GM18909 (cell line): ENCODE measurements at regions not wholly inside any gene's neighbourhood (a gene's known extent, or its start where the extent isn't known, plus 50 kb on each side); places are given as distances from the start of the nearest gene placed in this dataset.
"Not testable (repeated sequence)": the region's sequence is repeated elsewhere in the genome, so short reads cannot be mapped to it uniquely, and the experiment has no call there.

Experiments
- ATAC-seq: cut with Tn5 transposase; IDR thresholded peaks from one replicate; pipeline ENCODE4 v1.9.1; 2021; ENCODE audit warnings: mild to moderate bottlenecking; ENCODE audit not compliant: unreplicated experiment, poor library complexity

DNA sequence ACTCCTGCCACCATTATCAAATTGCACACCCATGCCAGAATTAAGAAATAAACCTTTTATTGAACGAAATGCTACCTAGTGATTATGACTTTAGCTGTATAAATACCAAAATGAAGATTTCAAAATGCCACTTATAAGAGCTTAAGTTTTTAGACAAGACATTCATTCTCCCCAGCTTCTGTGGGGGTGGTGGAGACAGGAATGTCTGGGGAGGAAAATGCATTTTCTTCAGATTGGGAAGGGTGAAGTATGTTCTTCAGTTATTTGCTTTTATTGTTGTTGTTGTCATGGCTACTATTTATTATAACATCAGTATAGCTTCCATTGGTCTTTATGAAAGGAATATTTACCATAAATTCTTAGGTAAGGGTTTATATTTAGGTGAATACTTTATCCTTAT is 132.7 kb upstream of the GMNC start:
- no peak for ATAC-seq

DNA sequence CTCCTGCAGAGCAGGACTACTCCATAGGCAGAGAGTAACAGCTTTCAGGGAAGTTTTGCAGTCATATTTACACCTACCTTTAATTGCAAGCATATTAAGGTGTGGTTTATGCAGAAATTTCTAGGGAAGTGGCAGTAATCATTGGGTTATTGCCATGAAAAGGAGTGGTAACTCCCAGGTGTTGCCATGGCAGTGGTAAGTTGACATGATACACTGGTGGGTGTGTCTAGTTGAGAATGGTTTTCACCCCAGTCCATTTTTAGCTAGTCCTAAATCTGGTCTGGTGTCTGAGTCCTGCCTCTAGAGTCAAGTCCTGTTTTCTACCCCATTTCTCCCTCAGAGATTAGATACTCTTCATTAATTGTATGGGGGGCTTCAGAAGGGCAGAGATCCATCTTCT is 128.4 kb upstream of the GMNC start:
- no peak for ATAC-seq

DNA sequence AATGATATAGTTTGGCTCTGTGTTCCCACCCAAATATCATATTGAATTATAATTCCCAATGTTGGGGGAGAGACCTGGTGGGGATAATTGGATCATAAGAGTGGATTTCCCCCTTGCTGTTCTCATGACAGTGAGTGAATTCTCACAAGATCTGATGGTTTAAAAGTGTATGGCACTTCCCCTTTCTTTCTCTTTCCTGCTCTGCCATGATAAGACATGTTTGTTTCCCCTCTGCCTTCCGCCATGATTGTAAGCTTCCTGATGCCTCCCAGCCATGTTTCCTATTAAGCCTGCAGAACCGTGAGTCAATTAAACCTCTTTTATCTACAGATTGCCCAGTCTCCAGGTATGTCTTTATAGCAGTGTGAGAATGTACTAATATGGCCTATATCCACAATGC is 126.7 kb upstream of the GMNC start:
- no peak for ATAC-seq

DNA sequence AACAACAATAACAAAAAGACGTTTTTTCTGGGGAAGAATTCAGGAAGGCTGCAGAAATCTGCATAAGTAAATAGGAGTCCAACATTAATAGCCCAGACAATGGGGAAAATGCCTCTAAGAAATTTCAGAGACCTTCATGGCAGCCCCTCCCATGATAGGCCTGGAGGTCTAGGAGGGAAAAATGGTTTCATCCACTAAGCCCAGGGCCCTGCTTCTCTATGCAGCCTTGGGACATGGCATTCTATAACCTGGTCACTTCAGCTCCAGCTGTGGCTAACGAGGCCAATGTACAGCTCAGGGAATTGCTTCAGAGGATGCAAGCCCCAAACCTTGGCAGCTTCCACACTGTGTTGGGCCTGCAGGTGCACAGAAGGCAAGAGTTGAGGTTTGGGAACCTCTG is 125.6 kb upstream of the GMNC start:
- ATAC-seq: no peak

DNA sequence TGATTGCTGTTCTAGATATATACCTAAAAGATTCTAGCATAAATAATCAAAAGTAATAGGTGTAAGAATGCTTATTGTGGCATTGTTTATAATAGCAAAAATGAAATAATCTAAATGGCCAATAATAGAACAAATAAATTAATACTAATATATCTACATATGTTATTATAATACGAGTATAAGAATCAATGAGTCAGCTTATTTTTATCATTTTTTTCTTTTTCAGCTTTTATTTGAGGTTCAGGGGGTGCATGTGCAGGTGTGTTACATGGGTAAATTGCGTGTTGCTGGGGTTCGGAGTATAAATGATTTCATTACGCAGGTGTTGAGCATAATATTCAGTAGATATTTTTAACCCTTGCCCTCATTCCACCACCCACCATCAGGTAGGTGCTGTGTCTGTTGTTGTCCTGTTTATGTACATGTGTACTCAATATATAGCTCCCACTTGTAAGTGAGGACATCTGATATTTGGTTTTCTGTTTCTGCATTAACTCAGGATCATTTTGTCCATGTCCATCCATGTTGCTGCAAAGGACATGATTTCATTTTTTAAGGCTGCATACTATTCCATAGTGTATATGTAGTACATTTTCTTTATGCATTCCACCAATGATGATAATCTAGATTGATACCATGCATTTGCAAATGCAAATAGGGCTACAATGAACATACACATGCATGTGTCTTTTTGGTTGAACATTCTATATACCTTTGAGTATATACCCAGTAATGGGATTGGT is 122.2 kb upstream of the GMNC start:
- no peak for ATAC-seq

DNA sequence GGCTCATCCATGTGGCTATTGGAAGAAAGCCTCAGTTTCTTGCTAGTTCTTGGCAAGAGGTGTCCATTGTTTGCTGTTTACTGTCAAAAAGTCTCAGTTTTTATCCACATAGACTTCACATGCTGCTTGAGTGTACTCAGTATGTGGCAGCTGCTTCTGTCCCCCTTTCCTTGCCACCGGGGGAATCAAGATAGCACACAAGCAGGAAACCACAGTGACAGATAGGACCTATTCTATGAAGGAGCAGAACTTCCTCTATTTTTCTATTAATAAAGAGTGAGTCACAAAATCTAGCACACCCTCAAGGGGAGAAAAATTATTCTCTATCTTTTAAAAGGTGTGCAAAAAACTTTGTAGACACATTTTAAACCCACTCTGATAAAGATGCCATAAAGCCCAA is 121.4 kb upstream of the GMNC start:
- ATAC-seq: peak; percentile 62

DNA sequence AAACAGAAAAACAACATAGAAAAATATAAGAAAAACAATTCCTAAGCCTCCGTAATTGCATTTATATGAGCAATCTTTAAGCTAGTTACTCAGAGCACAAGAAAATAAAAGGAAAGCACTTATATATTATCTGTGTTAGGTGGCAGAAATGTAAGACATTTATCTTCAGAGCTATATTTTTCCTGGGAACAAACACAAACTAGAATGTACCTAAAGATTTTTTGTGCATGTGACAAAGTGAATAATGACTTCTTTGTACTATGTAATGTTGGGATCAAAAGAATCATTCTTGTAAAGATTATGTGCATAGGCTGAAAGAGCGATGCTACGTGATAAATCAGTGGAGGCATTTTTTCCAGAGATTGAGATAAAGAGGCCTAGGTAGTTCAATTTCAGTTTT is 111.3 kb upstream of the GMNC start:
- no peak for ATAC-seq

DNA sequence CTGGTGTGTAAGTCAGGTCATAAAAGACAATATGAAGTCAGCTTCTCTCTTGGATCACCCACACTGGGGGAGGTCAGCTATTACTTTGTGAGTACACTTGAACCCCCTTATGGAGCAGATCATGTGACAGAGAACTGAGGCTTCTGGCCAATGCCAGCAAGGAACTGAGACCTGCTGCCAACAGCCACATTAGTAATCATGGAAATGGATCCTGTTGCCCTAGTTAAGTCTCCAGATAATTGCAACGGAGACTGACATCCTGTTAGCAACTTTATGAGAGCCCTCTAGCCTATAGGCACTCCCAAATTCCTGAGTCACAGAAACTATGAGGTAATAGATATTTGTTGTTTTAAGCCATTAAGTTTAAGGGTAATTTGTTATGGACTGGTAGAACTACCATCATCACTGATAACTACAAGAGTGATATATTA is 110.4 kb upstream of the GMNC start:
- ATAC-seq: no peak

DNA sequence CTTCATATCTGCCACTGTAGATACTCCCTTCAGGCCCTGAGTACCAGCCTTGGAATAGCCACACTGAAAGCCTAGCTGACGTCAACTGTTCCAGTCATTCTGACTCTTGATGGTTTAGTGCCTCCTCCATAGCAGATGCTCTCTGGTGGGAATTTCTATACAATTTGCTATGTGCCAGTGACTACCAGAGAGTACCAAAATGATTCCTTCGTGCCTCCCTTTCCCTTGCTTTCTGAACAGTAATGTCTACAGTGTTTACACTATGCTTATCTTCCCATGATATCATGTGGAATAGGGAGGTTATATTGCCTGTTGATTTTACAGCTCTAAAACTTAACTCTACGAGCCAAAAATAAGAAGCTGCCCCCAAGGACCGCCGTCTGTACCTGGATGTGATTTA is 109.7 kb upstream of the GMNC start:
- ATAC-seq: no peak

DNA sequence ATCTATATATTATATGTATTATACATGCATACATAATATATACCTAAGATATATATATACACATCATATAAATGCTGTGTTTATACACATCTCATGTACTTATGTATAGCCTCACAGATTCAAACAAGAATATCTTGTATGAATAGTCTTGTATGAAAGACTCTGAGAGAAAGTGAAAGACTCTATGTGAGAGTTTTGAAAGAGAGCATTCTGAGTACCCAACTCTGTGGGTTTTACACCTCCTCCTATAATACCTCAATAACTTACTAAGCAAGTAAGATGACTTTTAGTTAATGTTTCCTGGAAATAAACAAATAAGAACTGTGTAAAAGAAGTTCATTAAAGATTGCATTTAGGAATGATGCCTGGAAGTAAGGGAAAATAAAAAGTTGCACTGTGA is 108.1 kb upstream of the GMNC start:
- ATAC-seq: no peak

DNA sequence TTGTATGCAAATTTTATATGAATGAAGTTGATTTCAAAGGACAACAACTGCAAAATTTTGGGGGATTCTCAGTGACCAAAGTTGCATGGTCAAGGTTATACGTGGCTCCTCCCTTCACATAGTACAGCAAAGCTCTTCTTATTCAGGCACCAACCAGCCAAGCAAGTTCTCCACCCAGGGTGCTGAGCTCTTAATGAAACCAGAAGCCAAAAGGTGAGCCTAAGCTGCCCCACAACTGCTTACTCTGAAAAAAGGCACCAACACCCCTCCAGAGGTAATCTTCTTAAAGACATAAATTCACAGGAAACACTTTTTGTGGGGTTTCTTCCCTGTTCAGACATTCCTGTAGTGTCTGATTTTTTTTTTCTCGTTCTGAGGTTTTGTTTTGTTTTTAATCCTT is 106.1 kb upstream of the GMNC start:
- no peak for ATAC-seq

DNA sequence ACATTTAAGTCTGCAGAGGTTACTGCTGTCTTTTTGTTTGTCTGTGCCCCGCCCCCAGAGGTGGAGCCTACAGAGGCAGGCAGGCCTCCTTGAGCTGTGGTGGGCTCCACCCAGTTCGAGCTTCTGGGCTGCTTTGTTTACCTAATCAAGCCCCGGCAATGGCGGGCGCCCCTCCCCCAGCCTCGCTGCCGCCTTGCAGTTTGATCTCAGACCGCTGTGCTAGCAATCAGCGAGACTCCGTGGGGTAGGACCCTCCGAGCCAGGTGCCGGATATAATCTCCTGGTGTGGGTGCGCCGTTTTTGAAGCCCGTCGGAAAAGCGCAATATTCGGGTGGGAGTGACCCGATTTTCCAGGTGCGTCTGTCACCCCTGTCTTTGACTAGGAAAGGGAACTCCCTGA is 102.4 kb upstream of the GMNC start:
- not testable (repeated sequence) for ATAC-seq

DNA sequence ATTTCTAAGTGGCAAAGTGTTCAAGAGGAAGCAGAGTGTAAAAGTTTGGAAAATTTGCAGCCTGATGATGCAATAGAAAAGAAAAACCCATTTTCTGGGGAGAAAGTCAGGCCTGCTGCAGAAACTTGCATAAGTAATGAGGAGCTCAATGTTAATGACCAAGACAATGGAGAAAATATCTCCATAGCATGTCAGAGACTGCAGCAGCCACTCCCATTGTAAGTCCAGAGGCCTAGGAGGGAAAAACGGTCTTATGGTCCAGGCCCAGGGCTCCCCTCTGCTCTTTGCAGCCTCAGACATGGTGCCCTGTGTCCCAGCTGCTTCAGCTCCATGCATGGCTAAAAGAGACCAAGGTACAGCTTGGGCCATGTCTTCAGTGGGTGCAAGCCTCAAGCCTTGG is 96.6 kb upstream of the GMNC start:
- ATAC-seq: no peak

DNA sequence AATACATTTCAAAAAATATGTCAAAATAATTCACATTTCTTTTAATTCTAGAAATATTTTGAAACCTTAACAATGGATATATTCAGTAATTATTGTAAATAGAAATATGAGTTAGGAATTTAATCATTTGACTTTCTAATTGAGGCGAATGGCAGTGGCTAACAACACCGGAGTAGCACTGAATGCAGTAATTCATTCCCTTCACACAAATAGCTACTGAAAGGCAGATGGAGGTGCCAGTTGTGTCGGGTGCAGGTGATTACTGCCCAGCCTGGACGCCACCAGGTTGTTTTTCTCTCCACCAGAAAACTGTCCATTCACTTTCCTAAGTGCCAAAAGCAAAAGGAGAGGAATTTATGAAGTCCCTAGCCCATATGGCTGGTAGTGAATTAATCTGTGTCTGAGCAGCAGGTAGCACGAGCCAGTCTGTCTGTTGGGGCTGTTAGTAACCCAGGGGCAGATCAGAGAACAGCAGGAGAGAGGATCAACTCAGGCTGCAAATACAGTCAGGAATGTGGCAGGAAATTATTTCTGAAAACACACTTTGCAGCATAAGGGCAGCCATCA is 79.3 kb upstream of the GMNC start:
- no peak for ATAC-seq

DNA sequence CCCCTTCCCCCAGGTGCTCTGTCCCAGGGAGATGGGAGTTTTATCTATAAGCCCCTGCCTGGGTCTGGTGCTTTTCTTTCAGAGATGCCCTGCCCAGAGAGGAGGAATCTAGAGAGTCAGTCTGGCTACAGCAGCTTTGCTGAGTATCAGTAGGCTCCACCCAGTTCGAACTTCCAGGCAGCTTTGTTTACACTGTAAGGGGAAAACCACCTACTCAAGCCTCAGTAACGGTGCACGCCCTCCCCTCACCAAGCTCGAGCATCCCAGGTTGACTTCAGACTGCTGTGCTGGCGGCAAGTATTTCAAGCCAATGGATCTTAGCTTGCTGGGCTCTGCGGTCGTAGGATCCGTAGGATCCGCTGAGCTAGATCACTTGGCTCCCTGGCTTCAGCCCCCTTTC is 72.1 kb upstream of the GMNC start:
- not testable (repeated sequence) for ATAC-seq

DNA sequence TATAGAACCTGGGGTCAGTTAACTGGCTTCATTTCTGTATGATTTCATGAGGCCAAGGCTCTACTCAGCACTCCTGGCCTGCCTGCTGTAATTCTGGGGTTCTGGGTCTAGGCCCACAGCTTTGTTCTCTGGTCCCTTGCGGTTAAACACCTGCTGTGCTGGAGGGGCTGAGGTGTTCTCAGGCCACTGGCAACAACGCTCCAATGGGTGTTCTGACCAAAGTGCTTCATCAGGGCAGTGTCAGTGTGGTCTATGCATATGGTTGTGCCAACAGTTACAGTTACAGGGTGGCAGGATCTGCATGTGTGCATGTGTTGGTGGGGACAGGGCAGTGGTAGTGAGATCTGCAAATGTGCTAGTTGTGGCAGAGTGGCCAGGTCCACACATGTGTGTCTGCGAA is 64.1 kb upstream of the GMNC start:
- no peak for ATAC-seq

DNA sequence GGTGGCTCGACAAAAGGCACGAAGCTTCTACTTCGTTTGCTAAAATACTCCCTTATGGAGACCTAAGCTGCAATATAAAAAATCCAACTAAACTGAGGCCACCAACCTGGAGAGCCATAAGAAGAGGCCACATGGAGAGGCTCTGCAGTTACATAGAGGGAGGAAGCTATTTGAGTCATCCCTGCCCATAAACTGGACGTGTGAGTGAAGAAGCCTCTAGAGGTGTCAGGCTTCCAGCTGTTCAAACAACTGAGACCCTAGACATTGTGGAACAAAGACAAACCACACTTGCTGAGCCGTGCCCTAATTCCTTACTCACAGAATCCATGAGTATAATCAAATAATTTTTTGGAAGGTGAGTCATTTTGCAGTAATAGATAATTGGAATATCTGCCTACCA is 50.2 kb upstream of the GMNC start:
- no peak for ATAC-seq
